RKO (cell line): ENCODE measurements at regions not wholly inside any gene's neighbourhood (a gene's known extent, or its start where the extent isn't known, plus 50 kb on each side); places are given as distances from the start of the nearest gene placed in this dataset.
A peak's percentile ranks its signal among the peaks of the same experiment; 100 is the strongest.

Experiments
- DNase-seq: peaks from one replicate; pipeline ENCODE4 v3.0.0-alpha.2; 2016; ENCODE audit warnings: low spot score

DNA sequence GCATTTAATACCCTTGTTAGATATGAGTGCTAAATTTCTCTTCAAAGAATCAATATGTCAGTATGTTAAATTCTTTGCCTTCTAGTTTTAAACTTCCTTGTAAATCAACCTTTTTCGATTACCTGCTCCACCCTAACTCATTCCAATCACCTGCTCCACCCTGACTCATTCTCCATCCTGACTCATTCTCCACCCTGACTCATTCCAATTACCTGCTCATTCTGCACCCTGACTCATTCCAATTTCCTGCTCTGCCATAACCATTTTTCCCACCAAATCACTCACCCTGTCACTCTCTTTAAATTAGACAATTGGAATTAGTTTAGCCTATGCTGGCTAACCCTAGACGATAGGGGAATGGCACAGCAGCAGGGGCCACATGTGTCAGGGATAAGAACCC, 519.5 kb upstream of the LRRC4C start:
- peak; percentile 34 for DNase-seq

GRCh38 chr11:41980741-41981140, 521.3 kb upstream of the LRRC4C start:
- DNase-seq, result no peak

- DNase-seq, result no peak
Measured at GRCh38 chr11:41982276-41982675, 522.8 kb upstream of the LRRC4C start.

GRCh38 chr11:41982975-41983374, 523.5 kb upstream of the LRRC4C start:
- DNase-seq, result no peak

DNA sequence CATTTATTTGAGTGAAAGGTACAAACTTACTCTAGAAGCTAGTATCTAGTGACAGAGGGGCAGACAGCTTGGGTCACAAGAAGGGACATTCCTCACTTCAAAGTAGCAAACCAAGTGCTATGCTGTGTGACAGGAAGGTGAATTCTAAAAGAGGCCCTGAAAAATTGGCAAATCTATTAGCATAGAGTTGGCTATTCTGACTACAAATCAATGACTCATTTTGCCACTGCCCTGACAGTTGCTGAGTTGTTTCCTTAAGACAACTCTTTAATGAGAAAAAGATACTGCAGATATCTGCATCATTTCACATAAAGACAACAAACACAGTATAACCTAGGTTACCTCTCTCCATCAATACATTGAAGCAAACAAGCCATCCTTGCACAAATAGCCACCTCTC, 524.0 kb upstream of the LRRC4C start:
- no peak for DNase-seq

- no peak for DNase-seq
Measured at GRCh38 chr11:41984023-41984422, 524.6 kb upstream of the LRRC4C start.

DNA sequence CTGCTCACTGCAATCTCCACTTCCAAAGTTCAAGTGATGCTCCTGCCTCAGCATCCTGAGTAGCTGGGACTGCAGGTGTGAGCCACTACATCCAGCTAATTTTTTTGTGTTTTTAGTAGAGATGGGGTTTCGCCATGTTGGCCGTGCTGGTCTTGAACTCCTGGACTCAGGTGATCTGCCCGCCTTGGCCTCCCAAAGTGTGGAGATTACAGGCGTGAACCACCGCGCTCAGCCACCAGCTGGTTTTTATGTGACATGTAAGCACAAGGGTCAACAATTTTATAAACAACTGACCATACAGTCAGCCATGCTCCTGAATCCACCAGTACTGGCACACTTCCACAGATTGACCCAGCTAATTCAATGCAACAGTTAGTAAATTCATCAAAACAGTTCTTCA, 526.3 kb upstream of the LRRC4C start:
- no peak for DNase-seq

DNA sequence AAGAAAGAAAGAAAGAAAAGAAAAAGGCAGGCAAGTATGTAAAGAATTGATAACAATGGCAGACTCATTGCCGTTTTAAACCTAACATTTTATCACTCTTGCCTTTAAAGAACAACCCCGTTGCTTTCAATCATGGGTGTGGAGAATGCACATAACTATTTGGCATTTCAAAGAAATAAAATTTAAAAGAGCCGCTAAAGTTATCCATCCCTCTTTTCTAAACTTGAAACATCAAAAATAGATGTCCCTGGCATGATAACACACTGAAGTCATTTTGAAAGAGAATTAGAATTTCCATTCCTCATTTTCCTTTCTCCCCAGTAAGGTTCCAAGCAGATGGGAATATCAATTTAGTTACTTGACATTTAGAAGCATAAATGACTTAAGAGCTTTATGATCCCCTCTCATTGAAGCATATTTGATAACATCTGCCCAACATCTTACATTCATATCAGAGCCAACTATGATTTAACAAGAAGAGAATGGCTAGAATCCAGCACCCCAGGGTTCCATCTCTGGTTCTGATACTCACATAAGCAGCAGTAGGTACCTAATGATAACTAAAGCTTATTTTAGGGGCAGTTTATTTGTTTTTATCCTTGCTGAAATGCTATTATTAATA, 529.6 kb upstream of the LRRC4C start:
- no peak for DNase-seq

- DNase-seq, result no peak
Measured at GRCh38 chr11:41989823-41990380, 530.5 kb upstream of the LRRC4C start.

- DNase-seq, result no peak
Measured at GRCh38 chr11:41996533-41996932, 537.1 kb upstream of the LRRC4C start.

- DNase-seq, result no peak
Measured at GRCh38 chr11:41997844-41998401, 538.5 kb upstream of the LRRC4C start.

GRCh38 chr11:41999066-41999465, 539.6 kb upstream of the LRRC4C start:
- DNase-seq, result no peak

DNA sequence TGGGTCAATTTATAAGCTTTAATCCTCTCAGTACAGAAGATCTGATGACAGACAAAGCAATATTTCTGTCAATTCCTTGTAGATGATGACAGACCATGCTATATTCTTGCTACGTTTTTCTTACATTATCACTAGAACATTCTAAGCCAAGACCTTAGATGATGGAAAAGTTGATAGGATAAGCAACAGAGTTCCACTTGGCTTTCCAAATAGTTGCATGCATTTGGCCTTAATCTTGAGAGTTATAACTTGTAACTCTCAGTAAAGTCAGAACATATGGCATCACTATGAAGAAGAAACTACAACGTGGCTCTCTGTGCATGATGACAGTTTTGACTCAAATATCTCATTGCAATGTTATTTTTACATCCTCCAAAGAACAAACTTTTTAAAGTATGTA, 544.3 kb upstream of the LRRC4C start:
- DNase-seq, result no peak

DNA sequence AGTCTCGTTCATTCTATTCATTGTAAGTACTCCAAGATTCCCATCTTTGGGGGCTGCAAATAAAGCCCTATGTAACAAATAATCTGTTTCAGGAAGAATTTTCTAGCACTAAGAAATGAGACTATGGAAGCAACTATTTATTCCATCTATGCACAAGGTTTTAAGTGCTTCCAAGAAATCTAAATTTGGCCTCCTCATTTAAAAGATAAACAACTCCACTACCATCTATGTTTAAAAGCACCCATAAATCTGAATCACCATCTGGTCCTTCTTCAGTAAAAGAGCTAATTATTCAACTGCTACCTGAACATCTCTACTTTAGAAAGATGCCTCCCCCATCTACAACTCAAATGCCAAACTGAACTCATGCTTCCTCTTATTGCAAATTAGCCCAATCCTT, 547.3 kb upstream of the LRRC4C start:
- no peak for DNase-seq

GRCh38 chr11:42012271-42012670, 552.8 kb upstream of the LRRC4C start:
- DNase-seq, result no peak

DNA sequence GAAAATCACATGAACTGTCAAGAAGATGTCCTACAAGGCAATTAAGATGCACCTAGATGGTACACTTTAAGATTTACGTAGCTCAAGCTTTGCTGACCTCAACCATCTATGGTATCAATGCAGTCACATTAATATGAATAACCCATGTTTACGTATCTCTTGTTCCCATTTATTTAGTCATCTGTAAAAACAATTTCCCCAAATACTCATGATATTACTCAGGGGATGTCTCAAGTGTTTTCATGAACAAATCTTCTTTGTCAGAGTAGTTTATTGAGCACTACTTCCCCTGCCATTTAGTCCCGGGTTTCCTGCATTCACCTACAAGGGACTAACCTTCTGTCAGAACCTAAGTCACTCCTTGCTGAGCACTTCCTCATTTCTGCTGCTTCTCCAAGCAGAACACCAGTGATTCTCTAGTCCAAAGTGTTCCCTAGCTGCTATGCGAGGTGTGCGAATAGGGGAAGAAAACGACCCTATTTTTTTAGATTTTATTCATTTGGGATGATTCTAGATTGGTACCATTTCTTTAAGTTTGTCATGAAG, 554.3 kb upstream of the LRRC4C start:
- DNase-seq, result no peak

DNA sequence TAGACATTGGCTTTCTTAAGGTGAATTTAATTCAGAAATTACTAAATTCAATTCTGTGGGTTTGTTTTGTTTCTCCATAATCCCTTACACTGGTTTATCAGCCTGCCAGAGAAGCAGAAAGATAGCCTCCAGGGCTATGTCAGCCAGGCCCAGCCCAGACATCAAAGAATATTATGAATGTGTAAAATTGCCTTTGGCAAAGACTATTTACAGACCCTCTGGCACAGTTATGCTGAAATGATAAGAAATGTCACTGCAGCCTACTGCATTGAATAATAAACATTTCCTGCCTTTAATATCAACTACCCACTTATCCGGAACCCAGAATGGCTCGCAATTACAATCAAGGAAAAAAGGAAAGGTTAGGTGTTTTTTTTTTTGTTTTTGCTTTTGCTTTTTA, 562.5 kb upstream of the LRRC4C start:
- no peak for DNase-seq

GRCh38 chr11:42023267-42023666, 563.8 kb upstream of the LRRC4C start:
- no peak for DNase-seq

- no peak for DNase-seq
Measured at GRCh38 chr11:42025121-42025803, 565.8 kb upstream of the LRRC4C start.

DNA sequence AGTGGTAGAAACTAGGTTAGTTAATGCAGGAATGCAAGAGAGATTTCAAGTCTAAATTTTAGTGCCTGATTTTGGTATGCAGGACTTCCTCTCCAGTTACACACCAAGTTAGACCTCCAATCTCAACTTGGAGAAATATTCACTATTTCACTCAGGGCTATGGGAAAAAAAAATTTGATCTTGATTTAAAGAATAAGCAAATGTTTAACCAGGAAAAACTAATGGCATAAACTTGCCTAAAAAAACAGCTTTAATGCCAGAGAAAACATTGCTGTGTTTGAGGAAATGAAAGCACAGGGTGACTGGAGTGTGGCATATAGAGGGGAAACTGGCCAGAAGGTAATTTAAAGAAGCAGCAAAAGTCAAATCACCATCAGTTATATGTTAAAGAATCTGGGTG, 575.4 kb upstream of the LRRC4C start:
- no peak for DNase-seq

DNA sequence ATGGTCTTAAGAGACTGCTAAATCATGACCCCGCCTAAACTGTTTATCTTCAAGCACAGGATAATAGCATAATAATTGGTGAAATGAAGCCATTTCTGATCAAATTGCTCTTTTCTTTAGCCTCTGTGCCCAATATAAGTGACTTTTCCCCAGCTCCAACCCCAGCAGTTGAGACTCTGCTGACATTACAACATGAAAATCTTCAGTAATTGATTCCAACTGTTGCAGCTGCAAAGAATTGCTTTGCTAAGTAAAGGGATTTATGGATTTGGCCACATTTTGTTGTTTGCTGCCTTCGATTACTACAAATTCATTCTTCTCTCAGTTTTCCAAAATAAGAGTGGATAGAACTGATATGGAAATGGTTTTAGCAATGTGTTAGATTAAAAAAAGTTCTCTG, 576.7 kb upstream of the LRRC4C start:
- no peak for DNase-seq

GRCh38 chr11:42043312-42043711, 583.9 kb upstream of the LRRC4C start:
- no peak for DNase-seq
